Neural cell (in vitro differentiated cells): ENCODE measurements at regions not wholly inside any gene's neighbourhood (a gene's known extent, or its start where the extent isn't known, plus 50 kb on each side); places are given as distances from the start of the nearest gene placed in this dataset.
"Not testable (repeated sequence)": the region's sequence is repeated elsewhere in the genome, so short reads cannot be mapped to it uniquely, and the experiment has no call there.

Source experiments
- H2AFZ ChIP-seq: fragments of 200-600, 300-800 bp; sonication (generic), shearing (Covaris generic); 2 replicates; pipeline ENCODE4 v1.6.0; 2014; ENCODE audit warnings: low read depth, mild to moderate bottlenecking, antibody characterized with exemption, low read length, moderate library complexity
- H3F3A ChIP-seq: fragments of 200-600 bp; shearing (Covaris generic); 2 replicates; pipeline ENCODE4 v1.6.1; 2016; ENCODE audit warnings: mild to moderate bottlenecking, moderate library complexity, mixed read lengths, antibody characterized with exemption, low read length; ENCODE audit not compliant: insufficient read depth, poor library complexity, severe bottlenecking
- H3K27ac ChIP-seq: fragments of 200-600, 300-800 bp; sonication (generic), shearing (Covaris generic); 2 replicates; pipeline ENCODE4 v1.5.1; 2014; ENCODE audit warnings: mild to moderate bottlenecking, low read length, moderate library complexity
- H3K27me3 ChIP-seq: fragments of 300-800, 200-600 bp; sonication (generic), shearing (Covaris generic); 2 replicates; pipeline ENCODE4 v1.6.0; 2014; ENCODE audit warnings: mild to moderate bottlenecking, low read depth, low read length, moderate library complexity; ENCODE audit not compliant: insufficient read depth
- H3K36me3 ChIP-seq: fragments of 300-800, 200-600 bp; sonication (generic), shearing (Covaris generic); 2 replicates; pipeline ENCODE4 v1.5.1; 2014; ENCODE audit warnings: mild to moderate bottlenecking, antibody characterized with exemption, low read length, moderate library complexity; ENCODE audit not compliant: insufficient read depth
- H3K4me2 ChIP-seq: fragments of 300-800, 200-600 bp; sonication (generic), shearing (Covaris generic); 2 replicates; pipeline ENCODE4 v1.6.0; 2014; ENCODE audit warnings: mild to moderate bottlenecking, low read length
- H3K4me3 ChIP-seq: fragments of 300-800, 200-600 bp; sonication (generic), shearing (Covaris generic); 2 replicates; pipeline ENCODE4 v1.5.1; 2014; ENCODE audit warnings: mild to moderate bottlenecking, low read length, moderate library complexity
- H3K79me2 ChIP-seq: fragments of 200-600 bp; shearing (Covaris generic); replicated peaks from 2 replicates; pipeline ENCODE4 v1.6.0; 2014; ENCODE audit warnings: mild to moderate bottlenecking, low read length, moderate library complexity; ENCODE audit not compliant: insufficient read depth
- H3K9ac ChIP-seq: fragments of 300-800, 200-600 bp; sonication (generic), shearing (Covaris generic); 2 replicates; pipeline ENCODE4 v1.6.1; 2016; ENCODE audit warnings: mild to moderate bottlenecking, low read length, mixed read lengths
- H3K9me2 ChIP-seq: fragments of 200-600 bp; shearing (Covaris generic); 2 replicates; pipeline ENCODE4 v1.6.1; 2016; ENCODE audit warnings: mild to moderate bottlenecking, low read length, mixed read lengths; ENCODE audit not compliant: insufficient read depth
- H3K9me3 ChIP-seq: fragments of 200-600, 300-800 bp; sonication (generic), shearing (Covaris generic); 2 replicates; pipeline ENCODE4 v1.6.1; 2016; ENCODE audit warnings: mild to moderate bottlenecking, mixed run types, low read length, moderate library complexity, mixed read lengths
- H4K20me1 ChIP-seq: fragments of 200-600 bp; shearing (Covaris generic); 2 replicates; pipeline ENCODE4 v1.6.1; 2016; ENCODE audit warnings: mild to moderate bottlenecking, mixed run types; ENCODE audit not compliant: insufficient read depth
- EP300 ChIP-seq: fragments of 450-650 bp; conservative IDR thresholded peaks from 2 replicates; pipeline ENCODE4 v1.6.1; 2014; ENCODE audit warnings: antibody characterized with exemption, mild to moderate bottlenecking, moderate library complexity; ENCODE audit not compliant: poor library complexity, severe bottlenecking
- EZH2 ChIP-seq: fragments of 200-600, 300-800 bp; shearing (Covaris generic), sonication (generic); IDR thresholded peaks from 2 replicates; pipeline ENCODE4 v1.6.1; 2014; ENCODE audit warnings: antibody characterized with exemption, low read length, borderline replicate concordance, mild to moderate bottlenecking; ENCODE audit not compliant: insufficient read depth, poor library complexity, severe bottlenecking
- MXI1 ChIP-seq: fragments of 450-650 bp; conservative IDR thresholded peaks from 2 replicates; pipeline ENCODE4 v1.6.1; 2014; ENCODE audit warnings: antibody characterized with exemption, mild to moderate bottlenecking; ENCODE audit not compliant: poor library complexity, severe bottlenecking
- POLR2AphosphoS5 ChIP-seq: IDR thresholded peaks from 2 replicates; pipeline ENCODE4 v1.6.1; 2012
- RAD21 ChIP-seq: fragments of 450-650 bp; conservative IDR thresholded peaks from 2 replicates; pipeline ENCODE4 v1.6.1; 2014; ENCODE audit warnings: antibody characterized with exemption, mild to moderate bottlenecking, moderate library complexity
- REST ChIP-seq: IDR thresholded peaks from 2 replicates; pipeline ENCODE4 v1.6.1; 2012; ENCODE audit warnings: borderline replicate concordance
- SMC3 ChIP-seq: fragments of 450-650 bp; conservative IDR thresholded peaks from 2 replicates; pipeline ENCODE4 v1.6.1; 2014; ENCODE audit warnings: antibody characterized with exemption, mild to moderate bottlenecking, moderate library complexity; ENCODE audit not compliant: poor library complexity
- TAF1 ChIP-seq: IDR thresholded peaks from 2 replicates; pipeline ENCODE4 v1.6.1; 2012; ENCODE audit warnings: low read depth
- TF ChIP-seq, protein P1 (sequence below): fragments of 450-650 bp; IDR thresholded peaks from 2 replicates; pipeline ENCODE4 v1.5.1; 2014; ENCODE audit warnings: antibody characterized with exemption, mild to moderate bottlenecking, moderate library complexity; ENCODE audit not compliant: poor library complexity, severe bottlenecking

DNA sequence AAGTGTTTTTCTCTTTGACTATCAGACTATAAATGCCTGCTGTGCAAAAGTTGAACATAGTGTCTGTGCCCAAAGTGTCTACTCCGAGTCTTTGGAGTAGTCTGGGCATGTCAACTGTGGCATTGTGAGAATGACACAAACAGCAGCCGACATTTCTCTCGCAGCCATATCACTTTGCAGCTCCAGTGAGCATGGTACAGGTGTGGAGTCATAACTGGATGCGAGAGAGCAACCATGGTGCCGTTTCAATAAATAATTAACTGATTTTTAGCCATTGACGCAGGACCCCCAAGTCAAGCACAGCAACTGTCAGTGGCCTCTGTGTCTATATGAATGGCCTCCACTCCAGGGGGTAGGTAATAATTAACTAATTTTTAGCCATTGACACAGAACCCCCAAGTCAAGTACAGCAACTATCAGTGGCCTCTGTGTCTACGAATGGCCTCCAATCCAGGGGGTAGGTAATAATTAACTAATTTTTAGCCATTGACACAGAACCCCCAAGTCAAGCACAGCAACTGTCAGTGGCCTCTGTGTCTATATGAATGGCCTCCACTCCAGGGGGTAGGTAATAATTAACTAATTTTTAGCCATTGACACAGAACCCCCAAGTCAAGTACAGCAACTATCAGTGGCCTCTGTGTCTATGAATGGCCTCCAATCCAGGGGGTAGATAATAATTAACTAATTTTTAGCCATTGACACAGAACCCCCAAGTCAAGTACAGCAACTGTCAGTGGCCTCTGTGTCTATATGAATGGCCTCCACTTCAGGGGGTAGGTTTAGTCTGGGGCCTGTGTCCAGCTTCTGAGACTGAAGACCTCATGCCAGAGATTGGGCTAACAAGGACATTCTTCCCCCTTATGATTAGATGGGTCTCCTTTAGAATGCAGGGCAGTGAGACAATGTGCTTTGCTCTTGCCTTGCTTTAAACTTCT is 409.0 kb downstream of the TNS3 start:
- not testable (repeated sequence) for H3K27ac ChIP-seq, H3K9ac ChIP-seq, H3K4me3 ChIP-seq, H2AFZ ChIP-seq, H3K9me3 ChIP-seq, H4K20me1 ChIP-seq, H3K9me2 ChIP-seq, H3K27me3 ChIP-seq, H3K79me2 ChIP-seq, H3K4me2 ChIP-seq, H3K36me3 ChIP-seq, H3F3A ChIP-seq

- Histone ChIP-seq H3K9me3 (no peaks in the 10 kb centered on the region), H3K9ac (no peak overlapping the region), H3F3A (no peaks in the 10 kb centered on the region), H2AFZ (no peak overlapping the region), H3K9me2 (no peaks in the 10 kb centered on the region), H3K27ac (no peak overlapping the region), H4K20me1 (no peaks in the 10 kb centered on the region), H3K4me2 (no peak overlapping the region), H3K4me3 (no peak overlapping the region), H3K79me2 (no peaks in the 10 kb centered on the region), H3K27me3 (no peaks in the 10 kb centered on the region), H3K36me3 (no peaks in the 10 kb centered on the region)
- TF ChIP-seq MXI1 (no peak), RAD21 (no peak), EZH2 (no peak), TAF1 (no peak), REST (no peak), POLR2AphosphoS5 (no peak), SMC3 (no peak), EP300 (no peak)
- TF ChIP-seq, protein P1, sequence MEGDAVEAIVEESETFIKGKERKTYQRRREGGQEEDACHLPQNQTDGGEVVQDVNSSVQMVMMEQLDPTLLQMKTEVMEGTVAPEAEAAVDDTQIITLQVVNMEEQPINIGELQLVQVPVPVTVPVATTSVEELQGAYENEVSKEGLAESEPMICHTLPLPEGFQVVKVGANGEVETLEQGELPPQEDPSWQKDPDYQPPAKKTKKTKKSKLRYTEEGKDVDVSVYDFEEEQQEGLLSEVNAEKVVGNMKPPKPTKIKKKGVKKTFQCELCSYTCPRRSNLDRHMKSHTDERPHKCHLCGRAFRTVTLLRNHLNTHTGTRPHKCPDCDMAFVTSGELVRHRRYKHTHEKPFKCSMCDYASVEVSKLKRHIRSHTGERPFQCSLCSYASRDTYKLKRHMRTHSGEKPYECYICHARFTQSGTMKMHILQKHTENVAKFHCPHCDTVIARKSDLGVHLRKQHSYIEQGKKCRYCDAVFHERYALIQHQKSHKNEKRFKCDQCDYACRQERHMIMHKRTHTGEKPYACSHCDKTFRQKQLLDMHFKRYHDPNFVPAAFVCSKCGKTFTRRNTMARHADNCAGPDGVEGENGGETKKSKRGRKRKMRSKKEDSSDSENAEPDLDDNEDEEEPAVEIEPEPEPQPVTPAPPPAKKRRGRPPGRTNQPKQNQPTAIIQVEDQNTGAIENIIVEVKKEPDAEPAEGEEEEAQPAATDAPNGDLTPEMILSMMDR, result no peak
Measured at GRCh38 chr7:47170516-47170915, 411.4 kb downstream of the TNS3 start.
